Neural progenitor cell (in vitro differentiated cells): ENCODE measurements at regions not wholly inside any gene's neighbourhood (a gene's known extent, or its start where the extent isn't known, plus 50 kb on each side); places are given as distances from the start of the nearest gene placed in this dataset.

Experiments used
- DNase-seq: peaks from one replicate; pipeline ENCODE4 v3.0.0-alpha.2; 2016; ENCODE audit warnings: low spot score
- H2AFZ ChIP-seq: fragments of 200-600 bp; sonication (generic); replicated peaks from 2 replicates; pipeline ENCODE4 v1.6.1; 2016; ENCODE audit warnings: antibody characterized with exemption
- H3F3A ChIP-seq: fragments of 200-600 bp; sonication (generic); 2 replicates; pipeline ENCODE4 v1.6.1; 2016; ENCODE audit warnings: antibody characterized with exemption, low read depth
- H3K27ac ChIP-seq: fragments of 200-600 bp; sonication (generic); 2 replicates; pipeline ENCODE4 v1.5.1; 2016; ENCODE audit warnings: mild to moderate bottlenecking
- H3K27me3 ChIP-seq: fragments of 200-600 bp; sonication (generic); 2 replicates; pipeline ENCODE4 v1.6.1; 2016; ENCODE audit warnings: mild to moderate bottlenecking, moderate library complexity
- H3K36me3 ChIP-seq: fragments of 200-600 bp; sonication (generic); 2 replicates; pipeline ENCODE4 v1.5.1; 2016
- H3K4me1 ChIP-seq: fragments of 200-600 bp; sonication (generic); 2 replicates; pipeline ENCODE4 v1.6.1; 2016; ENCODE audit warnings: mixed run types
- H3K4me2 ChIP-seq: fragments of 200-600 bp; sonication (generic); 2 replicates; pipeline ENCODE4 v1.6.1; 2016
- H3K4me3 ChIP-seq: fragments of 200-600 bp; sonication (generic); 2 replicates; pipeline ENCODE4 v1.5.1; 2016
- H3K79me2 ChIP-seq: fragments of 200-600 bp; sonication (generic); 2 replicates; pipeline ENCODE4 v1.6.1; 2016; ENCODE audit warnings: low read depth
- H3K9ac ChIP-seq: fragments of 200-600 bp; sonication (generic); 2 replicates; pipeline ENCODE4 v1.6.1; 2016
- H3K9me3 ChIP-seq: fragments of 200-600 bp; sonication (generic); 2 replicates; pipeline ENCODE4 v1.5.1; 2016; ENCODE audit warnings: low read depth
- H4K20me1 ChIP-seq: fragments of 200-600 bp; sonication (generic); 2 replicates; pipeline ENCODE4 v1.6.1; 2016; ENCODE audit warnings: low read depth
- H3K27ac Mint-ChIP-seq: 3 replicates; pipeline ENCODE4 v1.8.0; 2021; ENCODE audit warnings: mixed read lengths
- H3K27me3 Mint-ChIP-seq: 2 replicates; pipeline ENCODE4 v1.8.0; 2022; ENCODE audit warnings: low read depth, mild to moderate bottlenecking, inconsistent platforms, moderate library complexity, mixed read lengths; ENCODE audit not compliant: insufficient read depth
- H3K36me3 Mint-ChIP-seq: 3 replicates; pipeline ENCODE4 v1.8.0; 2021; ENCODE audit warnings: mixed read lengths
- H3K4me1 Mint-ChIP-seq: 3 replicates; pipeline ENCODE4 v1.8.0; 2021; ENCODE audit warnings: mixed read lengths
- H3K4me3 Mint-ChIP-seq: 3 replicates; pipeline ENCODE4 v1.8.0; 2021; ENCODE audit warnings: mild to moderate bottlenecking, moderate library complexity, mixed read lengths
- H3K9me3 Mint-ChIP-seq: 3 replicates; pipeline ENCODE4 v1.8.0; 2020; ENCODE audit warnings: mixed read lengths
- CTCF ChIP-seq: fragments of 200-600 bp; sonication (generic); IDR thresholded peaks from 2 replicates; pipeline ENCODE4 v1.5.1; 2017; ENCODE audit warnings: antibody characterized with exemption, mild to moderate bottlenecking
- EZH2 ChIP-seq: fragments of 200-600 bp; sonication (generic); IDR thresholded peaks from 2 replicates; pipeline ENCODE4 v1.6.1; 2017; ENCODE audit warnings: antibody characterized with exemption, mild to moderate bottlenecking, moderate library complexity
- EZH2phosphoT487 ChIP-seq: fragments of 200-600 bp; sonication (generic); IDR thresholded peaks from 2 replicates; pipeline ENCODE4 v1.6.1; 2017; ENCODE audit warnings: antibody characterized with exemption

- Histone ChIP-seq H3K4me3 (no peak overlapping the region), H4K20me1 (no peaks in the 10 kb centered on the region), H3K36me3 (no peaks in the 10 kb centered on the region), H2AFZ (no peak overlapping the region), H3K27ac (no peak overlapping the region), H3K4me2 (no peak overlapping the region), H3K27me3 (no peaks in the 10 kb centered on the region), H3K4me1 (no peaks in the 10 kb centered on the region), H3F3A (no peaks in the 10 kb centered on the region), H3K9me3 (no peaks in the 10 kb centered on the region), H3K9ac (no peak overlapping the region), H3K79me2 (no peaks in the 10 kb centered on the region)
- H3K27ac Mint-ChIP-seq, result no peak overlapping the region
- H3K9me3 Mint-ChIP-seq, result no peaks in the 10 kb centered on the region
- DNase-seq, result no peak
- H3K4me1 Mint-ChIP-seq, result peaks cover 20% of the 10 kb centered on the region
- H3K36me3 Mint-ChIP-seq, result no peaks in the 10 kb centered on the region
- peaks cover 5% of the 10 kb centered on the region for H3K27me3 Mint-ChIP-seq
- TF ChIP-seq EZH2phosphoT487, result no peak
- no peak for TF ChIP-seq EZH2
- no peak for TF ChIP-seq CTCF
- no peak overlapping the region for H3K4me3 Mint-ChIP-seq
These were observed 252.7 kb upstream of the IL12B start for GRCh38 chr5:159582756-159583541.

- DNase-seq, result no peak
- H3K27me3 ChIP-seq, result no peaks in the 10 kb centered on the region
- H3K36me3 ChIP-seq, result no peaks in the 10 kb centered on the region
- H3K36me3 Mint-ChIP-seq, result no peaks in the 10 kb centered on the region
- H3K4me3 Mint-ChIP-seq, result no peak overlapping the region
- H3K4me2 ChIP-seq, result no peak overlapping the region
- TF ChIP-seq EZH2 (no peak), CTCF (no peak), EZH2phosphoT487 (no peak)
- no peak overlapping the region for H2AFZ ChIP-seq
- H3K27me3 Mint-ChIP-seq, result peaks cover 8% of the 10 kb centered on the region
- H3K79me2 ChIP-seq, result no peaks in the 10 kb centered on the region
- no peak overlapping the region for H3K9ac ChIP-seq
- H3K9me3 Mint-ChIP-seq, result no peaks in the 10 kb centered on the region
- no peaks in the 10 kb centered on the region for H3F3A ChIP-seq
- H3K27ac ChIP-seq, result no peak overlapping the region
- H3K4me3 ChIP-seq, result no peak overlapping the region
- H3K4me1 ChIP-seq, result no peaks in the 10 kb centered on the region
- peaks cover 12% of the 10 kb centered on the region for H3K4me1 Mint-ChIP-seq
- H3K27ac Mint-ChIP-seq, result no peak overlapping the region
- H3K9me3 ChIP-seq, result no peaks in the 10 kb centered on the region
- H4K20me1 ChIP-seq, result no peaks in the 10 kb centered on the region
These were observed 256.6 kb upstream of the IL12B start for GRCh38 chr5:159586921-159587320.

- H3K4me2 ChIP-seq, result no peak overlapping the region
- no peaks in the 10 kb centered on the region for H3F3A ChIP-seq
- no peak overlapping the region for H3K4me3 ChIP-seq
- Mint-ChIP-seq H3K27me3 (peaks cover 12% of the 10 kb centered on the region), H3K4me1 (peaks cover 6% of the 10 kb centered on the region), H3K27ac (no peak overlapping the region), H3K36me3 (no peaks in the 10 kb centered on the region), H3K4me3 (no peak overlapping the region), H3K9me3 (no peaks in the 10 kb centered on the region)
- H3K9me3 ChIP-seq, result no peaks in the 10 kb centered on the region
- no peaks in the 10 kb centered on the region for H3K27me3 ChIP-seq
- no peaks in the 10 kb centered on the region for H3K4me1 ChIP-seq
- H2AFZ ChIP-seq, result no peak overlapping the region
- H3K27ac ChIP-seq, result no peak overlapping the region
- TF ChIP-seq EZH2 (no peak), CTCF (no peak), EZH2phosphoT487 (no peak)
- H3K9ac ChIP-seq, result no peak overlapping the region
- H3K79me2 ChIP-seq, result no peaks in the 10 kb centered on the region
- no peaks in the 10 kb centered on the region for H3K36me3 ChIP-seq
- no peak for DNase-seq
- no peaks in the 10 kb centered on the region for H4K20me1 ChIP-seq
These were observed 258.7 kb upstream of the IL12B start for GRCh38 chr5:159588941-159589340.
